ENCODE measurements at regions not wholly inside any gene's neighbourhood (a gene's known extent, or its start where the extent isn't known, plus 50 kb on each side); places are given as distances from the start of the nearest gene placed in this dataset.

DNA sequence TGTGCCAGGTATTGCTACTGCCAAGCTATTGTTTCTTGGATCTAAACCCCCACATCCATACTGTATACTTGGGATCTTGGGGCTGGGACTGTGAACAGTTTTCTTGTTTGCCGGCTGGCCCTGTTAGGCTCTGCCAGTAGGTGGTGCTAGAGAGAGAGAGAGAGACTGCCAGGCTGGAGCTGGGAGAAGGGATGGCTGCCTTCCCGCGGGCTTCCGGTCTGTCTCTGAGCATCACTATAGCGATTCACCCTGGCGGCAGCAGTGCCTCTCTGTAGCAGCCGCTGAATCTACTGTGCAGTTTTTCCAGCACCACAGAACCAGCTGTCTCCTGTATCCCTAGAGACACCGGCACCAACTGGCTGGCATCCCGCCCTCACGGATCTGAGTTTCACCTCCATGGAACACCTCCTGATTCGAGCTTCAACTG lies 201.2 kb downstream of the UTP18 start (continued):
- TF ChIP-seq, protein P1, sequence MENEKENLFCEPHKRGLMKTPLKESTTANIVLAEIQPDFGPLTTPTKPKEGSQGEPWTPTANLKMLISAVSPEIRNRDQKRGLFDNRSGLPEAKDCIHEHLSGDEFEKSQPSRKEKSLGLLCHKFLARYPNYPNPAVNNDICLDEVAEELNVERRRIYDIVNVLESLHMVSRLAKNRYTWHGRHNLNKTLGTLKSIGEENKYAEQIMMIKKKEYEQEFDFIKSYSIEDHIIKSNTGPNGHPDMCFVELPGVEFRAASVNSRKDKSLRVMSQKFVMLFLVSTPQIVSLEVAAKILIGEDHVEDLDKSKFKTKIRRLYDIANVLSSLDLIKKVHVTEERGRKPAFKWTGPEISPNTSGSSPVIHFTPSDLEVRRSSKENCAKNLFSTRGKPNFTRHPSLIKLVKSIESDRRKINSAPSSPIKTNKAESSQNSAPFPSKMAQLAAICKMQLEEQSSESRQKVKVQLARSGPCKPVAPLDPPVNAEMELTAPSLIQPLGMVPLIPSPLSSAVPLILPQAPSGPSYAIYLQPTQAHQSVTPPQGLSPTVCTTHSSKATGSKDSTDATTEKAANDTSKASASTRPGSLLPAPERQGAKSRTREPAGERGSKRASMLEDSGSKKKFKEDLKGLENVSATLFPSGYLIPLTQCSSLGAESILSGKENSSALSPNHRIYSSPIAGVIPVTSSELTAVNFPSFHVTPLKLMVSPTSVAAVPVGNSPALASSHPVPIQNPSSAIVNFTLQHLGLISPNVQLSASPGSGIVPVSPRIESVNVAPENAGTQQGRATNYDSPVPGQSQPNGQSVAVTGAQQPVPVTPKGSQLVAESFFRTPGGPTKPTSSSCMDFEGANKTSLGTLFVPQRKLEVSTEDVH (IDR thresholded peaks at IDR 0.05; ENCODE audit: low read depth, partially characterized antibody), result no peak
- TF ChIP-seq, protein P2, sequence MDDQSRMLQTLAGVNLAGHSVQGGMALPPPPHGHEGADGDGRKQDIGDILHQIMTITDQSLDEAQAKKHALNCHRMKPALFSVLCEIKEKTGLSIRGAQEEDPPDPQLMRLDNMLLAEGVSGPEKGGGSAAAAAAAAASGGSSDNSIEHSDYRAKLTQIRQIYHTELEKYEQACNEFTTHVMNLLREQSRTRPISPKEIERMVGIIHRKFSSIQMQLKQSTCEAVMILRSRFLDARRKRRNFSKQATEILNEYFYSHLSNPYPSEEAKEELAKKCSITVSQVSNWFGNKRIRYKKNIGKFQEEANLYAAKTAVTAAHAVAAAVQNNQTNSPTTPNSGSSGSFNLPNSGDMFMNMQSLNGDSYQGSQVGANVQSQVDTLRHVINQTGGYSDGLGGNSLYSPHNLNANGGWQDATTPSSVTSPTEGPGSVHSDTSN (IDR thresholded peaks at IDR 0.05; ENCODE audit: insufficient replicate concordance, low read depth, low read length), result no peak
- TF ChIP-seq FOXK2 (IDR thresholded peaks at IDR 0.05), result no peak
- TF ChIP-seq ZNF384 (IDR thresholded peaks at IDR 0.05; ENCODE audit: borderline replicate concordance, low read depth, low read length), result no peak

DNA sequence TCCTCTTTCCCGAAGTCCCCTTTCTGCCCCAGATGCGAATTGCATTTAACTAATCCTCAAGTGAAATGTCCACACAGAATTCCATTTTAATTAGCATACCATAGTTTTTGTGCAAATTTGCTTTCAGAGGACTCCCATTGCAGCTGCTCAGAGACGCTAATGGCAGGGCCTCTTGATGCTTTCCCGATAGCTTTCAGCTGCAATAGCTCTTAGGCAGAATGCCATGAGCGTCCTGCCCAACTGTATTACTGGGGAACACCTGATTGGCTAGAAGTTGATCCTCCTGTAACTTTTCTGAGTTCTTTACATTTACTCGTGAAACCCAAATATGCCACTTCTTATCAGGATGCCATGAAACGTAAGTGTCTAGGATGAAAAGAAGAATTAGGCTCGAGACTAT lies 203.0 kb downstream of the UTP18 start:
- intact Hi-C loops (cut with micrococcal nuclease; ENCODE audit: unreplicated experiment), result loop anchor here (5.0 kb wide), 1 partner anchor 74 kb away; no protein-coding TSS in a partner anchor
- TF ChIP-seq, protein P3, sequence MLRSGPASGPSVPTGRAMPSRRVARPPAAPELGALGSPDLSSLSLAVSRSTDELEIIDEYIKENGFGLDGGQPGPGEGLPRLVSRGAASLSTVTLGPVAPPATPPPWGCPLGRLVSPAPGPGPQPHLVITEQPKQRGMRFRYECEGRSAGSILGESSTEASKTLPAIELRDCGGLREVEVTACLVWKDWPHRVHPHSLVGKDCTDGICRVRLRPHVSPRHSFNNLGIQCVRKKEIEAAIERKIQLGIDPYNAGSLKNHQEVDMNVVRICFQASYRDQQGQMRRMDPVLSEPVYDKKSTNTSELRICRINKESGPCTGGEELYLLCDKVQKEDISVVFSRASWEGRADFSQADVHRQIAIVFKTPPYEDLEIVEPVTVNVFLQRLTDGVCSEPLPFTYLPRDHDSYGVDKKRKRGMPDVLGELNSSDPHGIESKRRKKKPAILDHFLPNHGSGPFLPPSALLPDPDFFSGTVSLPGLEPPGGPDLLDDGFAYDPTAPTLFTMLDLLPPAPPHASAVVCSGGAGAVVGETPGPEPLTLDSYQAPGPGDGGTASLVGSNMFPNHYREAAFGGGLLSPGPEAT (IDR thresholded peaks at IDR 0.05; ENCODE audit: low read depth), result no peak
- TF ChIP-seq YBX1 (IDR thresholded peaks at IDR 0.05) (no peak), EGR1 (IDR thresholded peaks at IDR 0.05; ENCODE audit: borderline replicate concordance in 1 of 2, low read depth in 2 of 2, low read length in 2 of 2) (no peak), SREBF1 (IDR thresholded peaks at IDR 0.05; ENCODE audit: low read length) (no peak), YY1 (IDR thresholded peaks at IDR 0.05; ENCODE audit: low read depth, low read length) (no peak), HDGF (IDR thresholded peaks at IDR 0.05) (no peak), GATAD2B (conservative IDR thresholded peaks at IDR 0.05; ENCODE audit: low read depth) (no peak)
- TF ChIP-seq, protein P4, sequence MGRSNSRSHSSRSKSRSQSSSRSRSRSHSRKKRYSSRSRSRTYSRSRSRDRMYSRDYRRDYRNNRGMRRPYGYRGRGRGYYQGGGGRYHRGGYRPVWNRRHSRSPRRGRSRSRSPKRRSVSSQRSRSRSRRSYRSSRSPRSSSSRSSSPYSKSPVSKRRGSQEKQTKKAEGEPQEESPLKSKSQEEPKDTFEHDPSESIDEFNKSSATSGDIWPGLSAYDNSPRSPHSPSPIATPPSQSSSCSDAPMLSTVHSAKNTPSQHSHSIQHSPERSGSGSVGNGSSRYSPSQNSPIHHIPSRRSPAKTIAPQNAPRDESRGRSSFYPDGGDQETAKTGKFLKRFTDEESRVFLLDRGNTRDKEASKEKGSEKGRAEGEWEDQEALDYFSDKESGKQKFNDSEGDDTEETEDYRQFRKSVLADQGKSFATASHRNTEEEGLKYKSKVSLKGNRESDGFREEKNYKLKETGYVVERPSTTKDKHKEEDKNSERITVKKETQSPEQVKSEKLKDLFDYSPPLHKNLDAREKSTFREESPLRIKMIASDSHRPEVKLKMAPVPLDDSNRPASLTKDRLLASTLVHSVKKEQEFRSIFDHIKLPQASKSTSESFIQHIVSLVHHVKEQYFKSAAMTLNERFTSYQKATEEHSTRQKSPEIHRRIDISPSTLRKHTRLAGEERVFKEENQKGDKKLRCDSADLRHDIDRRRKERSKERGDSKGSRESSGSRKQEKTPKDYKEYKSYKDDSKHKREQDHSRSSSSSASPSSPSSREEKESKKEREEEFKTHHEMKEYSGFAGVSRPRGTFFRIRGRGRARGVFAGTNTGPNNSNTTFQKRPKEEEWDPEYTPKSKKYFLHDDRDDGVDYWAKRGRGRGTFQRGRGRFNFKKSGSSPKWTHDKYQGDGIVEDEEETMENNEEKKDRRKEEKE (IDR thresholded peaks at IDR 0.05), result no peak
- no peak for DNase-seq (ENCODE audit: low read depth, low spot score)
- ChIA-PET RAD21 (ENCODE audit: unreplicated experiment) (interaction anchor here (1.2 kb wide), 1 partner anchor 64 kb away, joined by 3 read pairs; no protein-coding TSS in a partner anchor), CTCF (interaction anchor here (1.0 to 2.1 kb wide), 6 partner anchors 9 to 462 kb away, joined by 3 to 14 read pairs (median 4); no protein-coding TSS in a partner anchor), POLR2A (no interaction called here), SMC1A (ENCODE audit: uncharacterized antibody, unreplicated experiment) (interaction anchor here (1.1 kb wide), 1 partner anchor 10 kb away, joined by 3 read pairs; no protein-coding TSS in a partner anchor)
- H3K27me3 ChIP-seq (replicated peaks in 1 of 2; ENCODE audit: control insufficient read depth in 2 of 2, insufficient read depth in 2 of 2, low read length in 1 of 2), result no peaks in the 10 kb centered on the region
- WGBS (ENCODE audit: insufficient coverage, insufficient replicate concordance, low lambda C conversion rate, missing lambda C conversion rate), result 33% methylated on average over 8 of the region's 8 CpGs
- no peaks in the 10 kb centered on the region for H3K36me3 ChIP-seq (ENCODE audit: control insufficient read depth in 2 of 2, insufficient read depth in 2 of 2, low read length in 1 of 2)
- in situ Hi-C loops (cut with MboI), result no loop called here
- BruUV-seq (replicated peaks), result no TSS peak
- H3K4me1 ChIP-seq (ENCODE audit: control insufficient read depth, insufficient read depth, low read length), result no peaks in the 10 kb centered on the region
- H3K4me3 ChIP-seq, result no peak overlapping the region
- ATAC-seq, result no peak
- H3K79me2 ChIP-seq (ENCODE audit: control insufficient read depth, insufficient read depth, low read length), result no peaks in the 10 kb centered on the region
- no peak for FAIRE-seq
- no peak overlapping the region for H3K4me2 ChIP-seq (ENCODE audit: control insufficient read depth, insufficient read depth)
- no peaks in the 10 kb centered on the region for H4K20me1 ChIP-seq (ENCODE audit: control insufficient read depth, insufficient read depth)
- no peak overlapping the region for H3K27ac ChIP-seq (ENCODE audit: control insufficient read depth, insufficient read depth)
- no peak overlapping the region for H3K9ac ChIP-seq (ENCODE audit: control insufficient read depth, insufficient read depth, low read length)
- no peaks in the 10 kb centered on the region for H3K9me3 ChIP-seq (replicated peaks; ENCODE audit: control insufficient read depth, insufficient read depth, low read length)
- H2AFZ ChIP-seq (ENCODE audit: control insufficient read depth, low read depth, low read length), result no peak overlapping the region

All from GM12878 (cell line).